GM21619 (cell line): ENCODE measurements at regions not wholly inside any gene's neighbourhood (a gene's known extent, or its start where the extent isn't known, plus 50 kb on each side); places are given as distances from the start of the nearest gene placed in this dataset.
A peak's percentile ranks its signal among the peaks of the same experiment; 100 is the strongest.
"Not testable (repeated sequence)": the region's sequence is repeated elsewhere in the genome, so short reads cannot be mapped to it uniquely, and the experiment has no call there.

ENCODE experiments used
- ATAC-seq: cut with Tn5 transposase; IDR thresholded peaks from one replicate; pipeline ENCODE4 v1.9.1; 2021; ENCODE audit not compliant: unreplicated experiment

DNA sequence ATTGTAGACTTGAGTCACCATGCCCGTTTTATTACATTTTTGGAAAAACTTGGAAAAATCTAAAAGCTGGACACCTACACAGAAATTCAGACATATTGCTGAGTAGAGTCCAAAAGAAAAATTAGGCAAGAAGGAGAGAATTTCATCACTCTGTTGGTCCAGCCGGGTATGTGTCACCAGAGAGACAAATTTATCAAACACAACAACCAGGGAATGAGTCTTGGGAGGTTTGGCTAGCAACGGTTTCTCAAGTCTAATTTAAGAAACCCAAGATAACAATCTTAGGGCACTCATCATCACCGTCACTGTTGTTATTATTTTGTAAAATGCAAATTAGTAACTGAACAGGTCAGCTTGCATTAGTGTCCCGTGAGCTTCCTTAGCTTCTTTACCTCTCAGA lies 197.5 kb upstream of the C2CD4B start:
- no peak for ATAC-seq

DNA sequence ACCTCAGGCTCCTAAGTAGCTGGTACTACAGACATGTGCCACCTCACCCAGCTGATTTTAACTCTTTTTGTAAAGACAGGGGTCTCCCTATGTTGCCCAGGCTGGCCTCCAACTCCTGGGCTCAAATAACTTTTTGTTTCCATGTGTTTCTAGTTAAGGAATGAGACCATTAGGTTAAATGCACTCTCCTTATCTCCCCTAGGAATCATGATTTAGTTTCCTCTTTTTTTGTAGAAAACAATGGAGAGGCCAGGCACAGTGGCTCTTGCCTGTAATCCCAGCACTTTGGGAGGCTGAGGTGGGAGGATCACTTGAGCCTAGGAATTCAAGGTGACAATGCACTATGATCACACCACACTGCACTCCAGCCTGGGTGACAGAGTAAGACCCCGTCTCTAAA lies 198.8 kb upstream of the C2CD4B start:
- ATAC-seq: no peak

DNA sequence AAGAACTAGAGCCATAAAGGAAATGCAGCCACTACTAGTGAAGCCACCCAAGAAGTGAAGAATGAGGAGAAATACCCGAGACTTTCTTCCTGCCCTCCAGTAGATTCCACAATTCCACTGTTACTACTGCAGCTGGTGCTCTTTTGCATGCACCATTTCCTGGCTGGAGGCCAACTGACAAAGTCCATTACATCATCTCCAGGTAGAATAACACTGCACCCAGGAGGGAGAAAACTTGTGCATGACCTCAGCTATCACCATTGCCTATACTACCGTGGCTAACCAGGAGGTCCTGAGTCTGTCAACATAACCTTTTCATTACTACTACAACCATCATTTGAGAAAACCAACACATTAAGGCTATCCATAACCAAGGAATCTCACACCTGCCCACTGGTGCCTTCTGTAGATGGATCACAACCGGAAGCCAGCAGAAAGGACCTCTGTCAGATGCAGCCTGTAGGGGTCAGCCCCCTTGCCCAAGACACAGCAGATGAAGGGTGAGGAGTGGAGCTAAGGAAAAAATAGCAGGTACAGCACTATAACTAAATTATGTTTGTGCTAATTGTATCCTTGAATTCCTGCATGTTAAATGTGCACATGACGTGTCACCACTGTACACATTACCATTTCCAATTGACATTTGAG lies 200.8 kb upstream of the C2CD4B start:
- no peak for ATAC-seq

DNA sequence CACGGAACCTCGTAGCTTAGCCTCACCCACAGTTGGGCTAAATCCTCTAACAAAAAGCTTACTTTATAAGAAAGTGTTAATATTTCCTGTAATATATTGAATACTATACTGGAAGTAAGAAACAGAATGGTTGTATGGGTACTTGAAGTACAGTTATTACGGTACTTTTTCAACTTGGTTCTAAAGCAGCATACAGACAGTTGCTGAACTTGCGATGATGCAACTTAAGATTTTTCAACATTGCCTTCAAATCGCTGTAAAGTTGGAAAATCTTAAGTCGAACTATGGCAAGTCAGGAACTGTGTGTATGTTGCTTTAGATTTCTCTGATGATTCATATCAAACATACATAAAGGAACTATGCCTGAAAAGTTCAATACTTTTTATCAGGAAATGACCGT lies 204.4 kb upstream of the C2CD4B start:
- ATAC-seq: no peak

DNA sequence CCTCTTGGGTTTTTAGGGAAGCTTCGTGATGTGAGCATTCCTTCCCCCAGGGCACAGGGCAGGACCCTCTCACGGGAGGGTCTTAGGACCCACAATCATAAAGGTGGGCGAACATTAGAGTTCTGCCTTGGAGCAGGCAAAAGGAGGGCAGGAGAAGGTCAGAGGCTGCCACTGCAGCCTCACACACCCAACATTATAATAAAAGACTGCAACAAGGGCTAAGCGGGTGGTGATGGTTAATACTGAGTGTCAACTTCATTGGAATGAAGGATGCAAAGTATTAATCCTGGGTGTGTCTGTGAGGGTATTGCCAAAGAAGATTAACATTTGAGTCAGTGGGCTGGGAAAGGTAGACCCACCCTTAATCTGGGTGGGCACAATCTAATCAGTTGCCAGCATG lies 206.6 kb upstream of the C2CD4B start:
- ATAC-seq: not testable (repeated sequence)

DNA sequence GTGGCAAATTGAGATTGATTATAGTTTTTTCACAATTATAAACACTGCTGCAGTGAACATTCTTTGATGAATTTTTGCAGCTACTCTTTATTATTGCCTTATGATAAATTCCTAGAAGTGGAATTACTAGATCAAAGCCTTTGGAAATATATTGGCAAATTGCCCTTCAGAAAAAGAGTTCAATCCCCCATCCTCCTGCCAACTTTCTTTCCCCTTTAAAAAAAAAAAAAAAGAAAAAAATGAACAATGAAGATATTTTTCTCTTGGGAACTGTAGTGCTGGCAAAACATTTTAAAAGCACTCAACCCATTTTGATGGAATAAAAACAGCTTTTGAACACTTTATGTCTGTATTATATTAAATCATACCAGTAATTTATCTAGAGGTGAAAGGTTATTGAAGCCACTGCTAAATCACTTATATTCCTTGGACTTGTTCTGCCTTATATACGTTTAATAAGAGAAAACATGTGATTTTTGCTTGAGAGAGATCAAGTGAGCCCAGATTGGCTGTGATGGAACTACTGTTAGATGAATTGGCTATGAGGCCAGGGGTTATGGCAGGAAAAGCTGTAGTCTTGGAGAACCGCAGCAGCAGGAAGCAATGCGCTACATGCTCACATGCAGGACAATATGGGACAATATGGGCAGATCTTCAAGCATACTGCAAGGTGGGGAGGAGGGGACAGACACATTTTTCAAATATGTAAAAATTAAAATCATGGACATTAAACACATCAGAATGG lies 212.8 kb upstream of the C2CD4B start:
- ATAC-seq: no peak

DNA sequence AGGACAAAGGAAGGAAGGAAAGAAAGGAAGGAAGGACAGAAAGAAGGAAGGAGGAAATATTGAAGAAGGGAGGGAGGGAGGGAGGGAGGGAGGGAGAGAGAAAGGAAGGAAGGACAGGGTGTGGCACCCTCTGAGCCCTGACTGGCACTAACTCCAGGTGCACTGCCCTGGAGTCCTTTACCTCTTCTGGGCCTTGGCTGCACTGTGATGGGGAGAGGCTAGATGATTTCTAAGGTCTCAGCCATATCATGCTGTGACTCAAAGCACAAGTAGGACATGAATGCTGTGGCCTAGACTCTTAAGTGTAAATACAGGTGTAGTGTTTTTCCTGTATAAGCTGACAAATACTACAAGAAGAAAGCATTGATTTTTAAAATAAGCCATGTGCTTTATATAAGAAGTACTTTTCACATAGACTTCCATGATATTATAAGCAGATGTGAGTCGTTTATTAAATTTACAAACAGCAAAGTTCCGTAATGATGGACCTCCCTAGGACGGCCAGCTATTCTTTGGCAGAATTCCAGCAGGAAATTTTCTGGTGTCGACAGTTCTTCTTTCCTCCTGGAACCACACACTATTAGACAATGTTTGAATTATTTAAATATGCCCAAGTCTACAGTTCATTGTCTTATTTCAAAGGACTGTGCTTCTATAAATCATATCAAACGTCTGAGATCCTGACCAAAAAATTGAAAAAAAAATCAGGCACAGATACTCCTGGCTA lies 213.8 kb upstream of the C2CD4B start:
- ATAC-seq: no peak

DNA sequence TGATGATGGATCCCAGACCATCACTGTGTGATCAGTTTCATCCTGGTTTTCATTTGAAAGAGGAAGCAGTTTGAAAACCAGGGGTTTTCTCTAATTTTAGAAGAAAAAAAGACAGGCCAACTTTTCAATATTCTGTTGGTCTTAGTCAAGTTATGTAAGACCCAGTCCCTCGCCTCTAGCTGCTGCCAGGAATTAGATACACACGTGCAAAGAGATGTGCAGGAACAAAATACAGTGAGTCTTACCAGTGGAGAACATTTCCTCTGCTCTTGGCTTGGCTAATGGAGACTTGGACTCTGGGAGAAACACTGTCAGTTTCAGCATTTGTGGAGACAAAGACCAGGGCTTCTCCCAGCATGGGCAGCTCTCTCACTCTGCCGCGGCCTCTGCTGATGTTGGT lies 214.9 kb upstream of the C2CD4B start:
- ATAC-seq: no peak

DNA sequence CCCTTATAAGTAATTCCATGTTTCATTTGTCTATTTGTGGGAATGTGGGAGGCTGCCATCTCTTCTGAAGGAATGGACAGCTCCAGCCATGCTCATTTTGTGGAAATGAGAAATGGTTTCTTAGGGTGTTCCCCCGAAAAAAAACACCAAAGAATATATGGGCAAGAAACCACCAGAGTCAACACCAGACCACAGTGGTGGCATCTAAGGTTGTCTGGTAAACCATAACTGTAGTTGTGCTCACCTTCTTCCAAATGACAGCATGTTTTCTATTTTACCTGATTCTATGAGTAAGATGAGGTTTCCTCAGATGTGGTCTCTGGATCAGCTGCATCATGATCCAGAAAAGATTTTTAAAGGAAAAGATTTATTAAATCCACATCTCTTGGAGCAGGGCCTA lies 217.0 kb upstream of the C2CD4B start:
- ATAC-seq: no peak

DNA sequence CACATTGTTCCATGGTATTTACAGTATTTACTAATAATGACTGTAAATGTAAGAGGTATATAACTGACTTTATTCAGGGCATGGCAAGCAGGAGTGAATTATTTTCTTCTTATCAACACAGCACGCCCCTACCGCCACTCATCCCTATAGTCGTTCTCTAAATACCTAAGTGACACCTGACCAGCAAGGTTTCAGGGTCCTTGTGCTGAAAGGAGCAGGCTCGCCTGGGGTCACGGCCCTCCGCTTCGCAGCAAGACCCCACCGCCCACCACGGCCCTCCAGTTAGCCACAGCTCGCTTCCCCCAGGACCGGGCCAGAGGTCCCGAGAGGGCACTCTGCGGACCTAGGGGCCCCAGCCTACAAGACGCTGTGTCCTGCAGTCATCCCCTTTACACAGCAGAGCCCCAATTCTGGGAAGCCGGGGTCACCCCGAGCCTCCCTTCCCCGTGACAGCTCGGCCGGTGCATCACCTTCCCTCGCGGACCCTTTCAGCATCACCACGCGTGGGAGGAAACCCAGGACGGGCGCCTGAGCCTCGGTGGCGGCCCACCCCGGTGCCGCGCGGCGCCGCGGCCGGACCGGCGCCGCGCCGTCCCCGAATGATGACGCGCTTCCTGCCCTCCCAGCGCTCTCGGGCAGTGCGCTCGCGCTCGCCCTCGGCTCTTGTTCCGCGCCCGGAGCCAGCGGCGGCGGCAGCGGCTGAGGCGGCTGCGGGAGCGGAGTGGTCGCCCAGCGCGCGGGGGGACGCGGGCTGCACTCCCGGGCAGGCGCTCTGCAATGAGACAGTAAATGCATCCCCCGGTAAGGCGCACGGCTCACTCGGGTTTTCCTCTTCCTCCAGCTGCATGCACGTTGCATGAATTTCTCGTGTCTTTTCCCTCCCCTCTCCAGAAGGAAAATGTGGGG lies 225.1 kb upstream of the C2CD4B start, which contains the start of gene TLN2:
Gene TLN2 (plus strand): TSS at position 666 of the 906 bp plus-strand sequence.
- peak; percentile 83 for ATAC-seq

DNA sequence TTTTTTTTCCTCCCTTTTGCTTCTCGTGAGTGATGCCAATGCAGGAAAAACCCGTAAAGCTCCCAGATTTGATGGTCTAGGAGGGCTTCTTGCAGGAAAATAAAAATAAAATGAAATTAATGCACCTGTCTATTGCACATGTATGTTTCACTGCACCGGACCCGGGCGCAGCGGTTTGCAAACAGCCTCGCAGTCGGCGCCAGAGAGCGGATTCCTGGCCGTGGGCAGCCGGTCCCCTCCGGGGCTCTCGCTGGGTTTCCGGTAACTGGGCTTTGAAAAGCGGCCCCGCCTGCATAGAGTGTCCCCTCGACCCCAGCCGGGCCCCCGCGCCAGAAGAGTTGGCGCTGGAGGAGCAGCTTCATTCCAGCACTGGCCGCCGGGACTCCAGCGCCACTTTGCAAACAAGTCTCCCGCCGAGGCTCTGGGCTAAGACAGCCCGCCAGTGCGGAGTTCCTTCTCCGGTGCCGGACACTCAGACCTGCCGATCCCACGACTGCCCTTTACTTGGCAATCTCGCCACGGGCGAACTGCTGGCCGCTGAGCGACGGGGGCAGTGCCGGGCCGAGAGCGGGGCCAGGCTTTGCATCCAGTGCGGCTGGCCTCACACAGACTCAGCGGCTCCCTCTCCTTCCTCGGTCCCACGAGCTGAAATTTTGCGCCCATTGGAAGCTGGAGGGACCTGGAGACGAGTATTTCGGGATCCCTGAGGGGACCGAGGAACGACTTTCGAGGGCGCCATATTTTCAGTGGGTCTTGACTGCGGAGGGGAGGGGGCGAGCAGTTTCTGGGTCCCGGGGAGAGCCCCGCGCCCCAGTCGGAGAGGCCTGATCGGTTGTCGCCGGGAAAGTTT lies 225.9 kb upstream of the C2CD4B start:
- ATAC-seq: peak; percentile 41

DNA sequence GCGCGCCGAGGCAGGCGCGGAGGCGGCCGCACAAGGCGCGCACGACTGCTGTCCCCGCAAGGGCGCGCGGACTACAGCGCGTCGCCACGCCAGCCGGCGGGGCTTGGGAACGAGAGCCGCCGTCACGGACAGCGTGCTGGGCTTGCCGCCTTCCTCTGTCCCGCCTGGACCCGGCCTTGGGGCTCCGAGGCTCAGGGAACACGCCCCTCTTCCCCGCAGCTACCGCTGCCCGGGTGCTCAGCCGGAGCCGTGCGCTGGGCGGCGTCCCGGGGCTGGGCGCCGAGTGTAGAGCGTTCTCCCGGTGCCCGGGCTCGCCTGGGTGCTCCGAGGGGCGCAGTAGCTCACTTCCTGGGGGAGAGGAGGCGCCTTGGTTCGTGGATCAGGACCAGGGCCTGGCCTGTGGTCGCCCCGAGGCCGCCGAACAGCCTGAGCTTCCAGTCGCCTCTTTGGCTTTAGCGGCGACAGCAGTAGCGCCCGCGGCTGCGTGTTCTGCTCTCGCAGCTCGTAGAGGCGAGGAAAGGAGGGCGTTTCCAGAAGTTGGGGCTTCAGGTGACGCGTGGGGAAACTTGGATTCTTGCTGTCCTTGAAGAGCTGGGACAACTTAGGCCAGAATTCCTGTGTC lies 226.7 kb upstream of the C2CD4B start:
- no peak for ATAC-seq

DNA sequence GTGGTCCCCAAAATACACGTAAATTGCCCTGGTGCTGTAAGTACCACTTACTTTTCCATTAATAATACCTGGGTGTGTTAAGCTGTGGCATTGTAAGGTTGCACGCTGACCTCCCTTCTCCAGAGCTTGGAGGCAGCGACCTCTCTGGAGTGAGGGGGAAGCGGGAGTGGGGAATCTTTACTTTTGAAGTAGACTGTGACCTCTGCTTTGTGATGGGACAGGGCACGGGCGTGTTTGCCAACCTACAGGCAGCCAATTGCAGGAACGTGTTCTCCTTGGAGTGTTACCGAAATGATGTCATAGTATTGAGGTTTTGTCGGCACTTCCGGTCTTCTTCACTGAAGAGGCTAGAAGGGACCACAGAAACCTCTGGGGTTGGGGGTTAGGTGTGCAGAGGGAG lies 227.3 kb upstream of the C2CD4B start:
- ATAC-seq: no peak

DNA sequence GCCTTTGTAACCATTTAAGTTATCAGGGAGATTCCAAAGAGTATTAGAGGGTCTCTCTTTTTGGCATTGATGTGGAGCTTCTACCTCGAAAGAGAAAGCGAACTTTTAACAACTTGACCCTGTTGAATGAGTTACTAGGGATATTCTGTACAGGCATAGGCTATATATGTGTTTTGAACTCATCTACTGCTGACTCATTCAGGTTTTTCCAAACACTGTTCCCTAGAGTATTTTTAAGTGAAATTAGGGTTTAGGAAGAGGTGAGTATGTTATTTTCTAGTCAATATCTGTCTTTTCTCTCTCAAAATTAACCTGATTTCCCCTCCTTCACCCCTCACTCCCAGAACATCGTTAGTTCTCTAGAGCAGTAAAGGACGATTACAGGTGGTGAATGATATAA lies 228.1 kb upstream of the C2CD4B start:
- no peak for ATAC-seq

DNA sequence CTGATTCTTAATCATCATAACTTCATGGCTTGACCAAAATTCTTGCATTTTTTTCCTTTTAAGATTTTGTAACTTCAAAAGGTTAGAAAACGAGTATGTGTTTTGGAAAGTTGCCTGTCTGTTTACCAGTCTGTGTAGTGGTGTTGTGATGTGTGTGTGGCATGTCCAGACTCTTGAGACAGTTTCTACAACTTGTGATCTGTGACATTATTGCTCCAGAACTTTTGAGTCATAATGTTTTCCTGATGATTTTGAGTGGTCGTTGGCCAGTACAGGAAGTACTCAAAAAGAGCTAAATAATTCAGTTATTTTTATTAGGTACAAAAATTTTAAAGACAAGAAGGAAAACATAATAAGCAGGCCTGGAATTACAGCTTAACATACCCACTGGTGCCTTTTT lies 229.0 kb upstream of the C2CD4B start:
- no peak for ATAC-seq

DNA sequence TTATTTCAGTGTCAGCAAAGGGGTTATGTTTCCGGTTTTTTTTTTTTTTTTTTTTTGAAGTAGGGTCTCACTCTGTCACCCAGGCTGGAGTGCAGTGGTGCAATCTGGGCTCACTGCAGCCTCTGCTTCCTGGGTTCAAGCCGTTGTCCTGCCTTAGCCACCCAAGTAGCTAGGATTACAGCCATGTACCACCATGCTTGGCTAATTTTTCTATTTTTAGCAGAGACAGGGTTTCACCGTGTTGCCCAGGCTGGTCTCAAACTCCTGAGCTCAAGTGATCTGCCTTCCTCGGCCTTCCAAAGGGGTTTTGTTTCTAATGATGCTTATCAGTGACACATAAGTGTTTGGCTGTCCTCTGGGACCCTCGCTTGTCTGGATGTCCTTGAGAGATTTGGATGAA lies 235.7 kb upstream of the C2CD4B start:
- ATAC-seq: no peak

DNA sequence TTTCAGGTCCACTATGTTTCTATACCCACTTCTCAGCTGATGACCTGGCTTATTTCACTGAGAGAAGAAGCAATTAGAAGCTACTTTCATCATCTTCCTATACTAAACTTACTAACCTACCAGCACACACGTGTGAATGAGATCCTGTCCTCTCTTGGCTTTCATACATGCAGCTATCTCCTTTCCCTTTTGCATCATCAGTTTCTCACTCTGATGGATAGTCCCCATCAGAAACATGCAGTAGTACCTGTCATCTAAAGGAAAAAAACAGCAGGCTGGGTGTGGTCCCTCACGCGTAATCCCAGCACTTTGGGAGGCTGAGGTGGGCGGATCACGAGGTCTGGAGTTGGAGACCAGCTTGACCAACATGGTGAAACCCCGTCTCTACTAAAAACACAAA lies 237.6 kb upstream of the C2CD4B start:
- ATAC-seq: no peak

DNA sequence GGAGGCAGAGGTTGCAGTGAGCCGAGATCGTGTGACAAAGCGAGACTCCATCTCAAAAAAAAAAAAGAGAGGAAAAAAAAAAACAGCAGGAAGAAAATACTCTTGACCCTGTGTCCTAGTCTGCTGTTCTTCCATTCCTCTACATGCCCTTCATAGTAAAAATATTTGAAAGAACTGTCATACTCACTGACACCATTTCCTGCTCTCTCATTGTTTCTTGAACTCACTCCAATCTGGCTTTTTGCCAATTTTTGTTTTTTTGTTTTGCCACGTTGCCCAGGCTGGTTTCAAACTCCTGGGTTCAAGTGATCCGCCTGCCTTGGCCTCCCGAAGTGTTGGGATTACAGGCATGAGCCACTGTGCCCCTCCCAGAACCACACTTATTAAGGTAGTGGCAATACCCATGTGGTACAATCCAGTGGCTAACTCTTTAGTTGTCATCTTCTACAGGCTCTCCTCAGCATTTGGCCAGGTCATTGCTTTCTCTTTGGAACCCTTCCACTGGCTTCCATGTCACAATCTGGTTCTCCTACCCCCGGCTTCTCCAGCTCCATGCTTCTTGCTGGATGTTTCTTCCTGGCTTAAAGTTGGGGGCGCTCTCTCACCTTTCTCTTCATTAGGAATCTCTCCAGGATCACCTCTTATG lies 238.2 kb upstream of the C2CD4B start:
- ATAC-seq: no peak
